MCF 10A (cell line): ENCODE measurements at regions not wholly inside any gene's neighbourhood (a gene's known extent, or its start where the extent isn't known, plus 50 kb on each side); places are given as distances from the start of the nearest gene placed in this dataset.
A peak's percentile ranks its signal among the peaks of the same experiment; 100 is the strongest.
"Not testable (repeated sequence)": the region's sequence is repeated elsewhere in the genome, so short reads cannot be mapped to it uniquely, and the experiment has no call there.

Experiments
- BruUV-seq: library from RNA; stranded (reverse); fragments of 400-500 nt; replicated peaks from 2 replicates; lab custom pipeline; 2021; lab: Mats Ljungman, UMichigan
- CTCF ChIA-PET: fragments of 300-600 bp; sonication (Branson Sonifier 250); formaldehyde crosslinking; extraction: SDS; loops from one replicate; lab custom pipeline; 2021; ENCODE audit warnings: antibody characterized with exemption, inconsistent platforms; lab: Yijun Ruan, JAX
- POLR2A ChIA-PET: fragments of 300-600, 350-650 bp; sonication (Branson Sonifier 250); formaldehyde crosslinking; extraction: SDS; loops from one replicate; lab custom pipeline; 2020; ENCODE audit warnings: antibody characterized with exemption, inconsistent platforms; lab: Yijun Ruan, JAX
- DNase-seq: peaks from one replicate; pipeline ENCODE4 v3.0.0-alpha.2; 2018; ENCODE audit not compliant: unreplicated experiment
- H3K27ac Mint-ChIP-seq: one replicate; pipeline ENCODE4 v1.8.0; 2022; ENCODE audit warnings: mild to moderate bottlenecking, low read depth, mixed read lengths; ENCODE audit not compliant: unreplicated experiment
- H3K27me3 Mint-ChIP-seq: one replicate; pipeline ENCODE4 v1.8.0; 2022; ENCODE audit warnings: mixed read lengths; ENCODE audit not compliant: insufficient read depth, unreplicated experiment
- H3K36me3 Mint-ChIP-seq: one replicate; pipeline ENCODE4 v1.8.0; 2022; ENCODE audit warnings: mild to moderate bottlenecking, moderate library complexity, mixed read lengths; ENCODE audit not compliant: insufficient read depth, unreplicated experiment
- H3K4me1 Mint-ChIP-seq: one replicate; pipeline ENCODE4 v1.8.0; 2022; ENCODE audit warnings: mixed read lengths; ENCODE audit not compliant: insufficient read depth, unreplicated experiment
- H3K4me3 Mint-ChIP-seq: one replicate; pipeline ENCODE4 v1.8.0; 2022; ENCODE audit warnings: mild to moderate bottlenecking, moderate library complexity, mixed read lengths; ENCODE audit not compliant: unreplicated experiment
- H3K9me3 Mint-ChIP-seq: one replicate; pipeline ENCODE4 v1.8.0; 2022; ENCODE audit warnings: mixed read lengths; ENCODE audit not compliant: unreplicated experiment
- intact Hi-C: fragments of 100-400 bp; cut with micrococcal nuclease; formaldehyde crosslinking; loops from 2 replicates; pipeline ENCODE4 v1.14.1; 2022

GRCh38 chr5:176073996-176074571, 106.0 kb upstream of the THOC3 start:
- POLR2A ChIA-PET, BruUV-seq, H3K27me3 Mint-ChIP-seq, H3K4me3 Mint-ChIP-seq, DNase-seq, CTCF ChIA-PET, H3K27ac Mint-ChIP-seq, H3K9me3 Mint-ChIP-seq, H3K36me3 Mint-ChIP-seq, H3K4me1 Mint-ChIP-seq, intact Hi-C loops: not testable (repeated sequence)

- H3K36me3 Mint-ChIP-seq, H3K27ac Mint-ChIP-seq, CTCF ChIA-PET, H3K9me3 Mint-ChIP-seq, intact Hi-C loops, H3K4me3 Mint-ChIP-seq, BruUV-seq, H3K27me3 Mint-ChIP-seq, DNase-seq, H3K4me1 Mint-ChIP-seq, POLR2A ChIA-PET: not testable (repeated sequence)
These were observed 115.6 kb upstream of the THOC3 start for GRCh38 chr5:176083717-176084116.

GRCh38 chr5:176103083-176103482, 135.0 kb upstream of the THOC3 start:
- BruUV-seq, H3K36me3 Mint-ChIP-seq, H3K9me3 Mint-ChIP-seq, DNase-seq, H3K4me3 Mint-ChIP-seq, H3K27ac Mint-ChIP-seq, H3K27me3 Mint-ChIP-seq, POLR2A ChIA-PET, CTCF ChIA-PET, H3K4me1 Mint-ChIP-seq, intact Hi-C loops: not testable (repeated sequence)

- POLR2A ChIA-PET, CTCF ChIA-PET, H3K9me3 Mint-ChIP-seq: not testable (repeated sequence)
These were observed 125.3 kb upstream of the SIMC1 start for GRCh38 chr5:176112888-176113287.

DNA sequence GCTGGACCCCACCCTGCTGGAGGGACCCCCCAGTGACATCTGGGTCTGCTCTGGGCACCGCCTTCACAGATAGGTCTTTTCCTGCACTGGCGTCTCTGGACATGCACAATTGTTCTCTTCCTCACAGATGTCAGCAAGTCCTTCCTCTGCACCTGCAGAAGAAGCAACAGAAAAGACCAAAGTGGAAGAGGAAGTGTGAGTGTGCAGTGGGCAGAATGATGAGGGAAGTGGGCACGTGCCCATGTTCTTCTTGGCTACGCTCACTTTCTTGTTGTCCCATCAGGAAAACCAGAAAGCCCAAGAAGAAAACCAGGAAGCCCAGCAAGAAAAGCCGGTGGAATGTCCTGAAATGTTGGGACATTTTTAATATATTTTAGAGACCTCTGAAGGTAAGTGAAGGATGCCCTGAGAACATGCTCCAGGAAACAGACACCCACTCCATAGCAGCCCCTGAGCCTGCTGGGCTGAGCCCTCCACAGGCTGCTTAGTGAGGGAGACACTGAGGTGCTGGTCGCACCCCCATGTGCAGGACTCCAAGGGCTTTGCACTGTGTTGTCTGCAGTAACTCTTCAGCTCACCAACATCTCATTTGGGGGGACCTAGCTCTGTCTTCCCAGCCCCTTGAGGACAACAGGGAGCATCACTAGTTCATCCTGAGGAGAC, 124.4 kb upstream of the SIMC1 start:
- intact Hi-C loops, BruUV-seq, H3K9me3 Mint-ChIP-seq, DNase-seq, H3K27me3 Mint-ChIP-seq, H3K36me3 Mint-ChIP-seq, CTCF ChIA-PET, H3K27ac Mint-ChIP-seq, H3K4me3 Mint-ChIP-seq, H3K4me1 Mint-ChIP-seq, POLR2A ChIA-PET: not testable (repeated sequence)

More at GRCh38 chr5:176112888-176113287, 125.3 kb upstream of the SIMC1 start:
- DNase-seq, BruUV-seq, H3K27me3 Mint-ChIP-seq, H3K4me3 Mint-ChIP-seq, intact Hi-C loops, H3K27ac Mint-ChIP-seq, H3K36me3 Mint-ChIP-seq, H3K4me1 Mint-ChIP-seq: not testable (repeated sequence)

GRCh38 chr5:176114825-176115224, 123.4 kb upstream of the SIMC1 start:
- BruUV-seq: not testable (repeated sequence)

DNA sequence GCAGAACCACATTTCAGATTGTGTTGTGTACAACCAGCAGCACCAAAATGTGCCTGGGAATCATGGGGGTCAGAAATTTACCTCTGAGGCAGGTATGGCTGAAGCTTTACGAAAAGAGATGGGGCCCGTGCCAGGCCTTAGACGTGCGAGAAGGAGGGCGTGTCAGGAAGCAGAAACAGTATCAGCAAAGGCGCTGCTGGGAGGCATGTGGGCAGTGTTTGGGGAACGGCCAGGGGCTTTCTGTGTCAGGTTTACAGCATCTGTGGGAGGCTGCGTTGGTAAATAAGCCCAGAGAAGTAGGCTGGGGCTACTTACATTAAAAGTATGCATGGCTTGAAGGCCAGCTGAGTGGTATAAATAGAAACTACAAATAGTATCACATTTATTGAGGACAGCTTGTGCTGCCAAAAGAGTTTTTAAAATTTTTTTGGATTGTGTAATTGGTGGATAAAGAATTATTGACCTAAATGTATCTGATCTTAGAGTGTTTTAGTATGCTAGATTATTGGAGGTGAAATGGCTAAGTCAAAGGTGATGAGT, 120.5 kb upstream of the SIMC1 start:
- POLR2A ChIA-PET, H3K9me3 Mint-ChIP-seq, intact Hi-C loops, H3K4me3 Mint-ChIP-seq, BruUV-seq, H3K27ac Mint-ChIP-seq, CTCF ChIA-PET, H3K4me1 Mint-ChIP-seq, H3K36me3 Mint-ChIP-seq, H3K27me3 Mint-ChIP-seq: not testable (repeated sequence)
- DNase-seq: peak; percentile 30

More at GRCh38 chr5:176114825-176115224, 123.4 kb upstream of the SIMC1 start:
- CTCF ChIA-PET, H3K4me3 Mint-ChIP-seq, POLR2A ChIA-PET, DNase-seq, H3K27me3 Mint-ChIP-seq, H3K27ac Mint-ChIP-seq, intact Hi-C loops, H3K36me3 Mint-ChIP-seq, H3K9me3 Mint-ChIP-seq, H3K4me1 Mint-ChIP-seq: not testable (repeated sequence)

GRCh38 chr5:176122361-176122760, 115.9 kb upstream of the SIMC1 start:
- not testable (repeated sequence) for H3K27ac Mint-ChIP-seq, H3K27me3 Mint-ChIP-seq, H3K9me3 Mint-ChIP-seq

GRCh38 chr5:176124120-176124519, 114.1 kb upstream of the SIMC1 start:
- CTCF ChIA-PET: interaction anchor here (0.7 kb wide), 1 partner anchor 394 kb away, joined by 4 read pairs; no protein-coding TSS in a partner anchor
- H3K27ac Mint-ChIP-seq, intact Hi-C loops, H3K27me3 Mint-ChIP-seq, DNase-seq, H3K9me3 Mint-ChIP-seq, H3K4me3 Mint-ChIP-seq, POLR2A ChIA-PET, H3K36me3 Mint-ChIP-seq, BruUV-seq, H3K4me1 Mint-ChIP-seq: not testable (repeated sequence)

More at GRCh38 chr5:176122361-176122760, 115.9 kb upstream of the SIMC1 start:
- BruUV-seq, CTCF ChIA-PET, intact Hi-C loops, H3K36me3 Mint-ChIP-seq, POLR2A ChIA-PET, H3K4me1 Mint-ChIP-seq, H3K4me3 Mint-ChIP-seq, DNase-seq: not testable (repeated sequence)
